ENCODE measurements at regions not wholly inside any gene's neighbourhood (a gene's known extent, or its start where the extent isn't known, plus 50 kb on each side); places are given as distances from the start of the nearest gene placed in this dataset.

DNA sequence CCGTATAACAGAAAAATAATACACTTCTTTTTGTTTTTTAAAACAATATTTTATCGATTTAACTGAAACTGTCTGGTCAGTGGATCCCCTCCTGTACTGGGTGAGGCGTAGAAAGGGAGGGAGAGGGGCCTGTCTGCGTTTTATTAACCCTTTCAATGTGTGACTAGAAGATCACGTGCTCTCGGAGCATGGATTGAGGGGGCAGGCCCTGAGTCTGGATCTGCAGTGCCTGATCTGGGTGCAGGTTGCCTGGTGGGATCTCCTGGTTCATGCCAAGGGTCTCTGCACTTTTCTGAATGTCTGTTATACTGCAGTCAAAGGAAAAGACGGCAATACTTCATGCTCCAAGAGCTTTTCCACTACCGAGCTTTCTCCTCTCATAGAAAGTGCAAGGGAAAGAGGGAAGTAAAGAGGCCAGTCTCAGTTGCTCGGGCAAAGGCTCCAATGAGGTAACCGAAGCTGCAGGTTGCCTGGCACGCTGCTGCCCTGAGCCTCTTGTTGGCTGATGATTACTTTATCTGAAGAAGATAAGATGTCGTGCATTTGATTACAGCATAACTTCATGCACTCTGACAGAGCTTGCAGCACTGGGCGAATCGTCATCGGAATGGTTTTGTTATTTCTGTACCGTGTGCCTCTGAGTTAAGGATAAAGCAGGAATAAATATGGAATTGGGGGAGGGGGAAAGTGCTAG, 167.5 kb upstream of the PMEPA1 start:
- DNase-seq (ENCODE audit: low read depth): no peak

DNA sequence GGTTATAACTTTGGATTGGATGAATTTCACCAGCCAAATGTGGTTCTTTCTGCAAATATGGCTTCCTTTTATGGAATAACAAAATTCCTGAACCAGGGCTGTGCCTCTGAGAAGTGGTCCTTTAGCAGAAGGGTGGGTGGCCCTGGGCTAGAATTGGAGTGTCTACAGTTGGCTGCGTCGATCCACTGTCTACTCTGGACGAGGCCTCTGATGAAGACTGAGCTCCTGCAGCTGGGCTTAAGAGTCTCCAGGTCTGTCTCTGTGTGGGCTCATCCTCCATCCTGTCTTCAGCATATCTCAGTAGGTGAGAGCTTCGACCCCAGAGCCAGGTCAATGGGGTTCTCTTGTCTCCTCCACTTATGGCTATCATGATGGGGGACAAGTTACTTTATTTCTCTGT, 166.3 kb upstream of the PMEPA1 start:
- DNase-seq (ENCODE audit: low read depth): no peak

GRCh38 chr20:57874141-57874540, 164.3 kb upstream of the PMEPA1 start:
- DNase-seq (ENCODE audit: low read depth): no peak

- DNase-seq (ENCODE audit: low read depth): no peak
Observed at GRCh38 chr20:57872816-57873409, 163.1 kb upstream of the PMEPA1 start.

GRCh38 chr20:57871237-57871632, 161.4 kb upstream of the PMEPA1 start:
- DNase-seq (ENCODE audit: low read depth): no peak

DNA sequence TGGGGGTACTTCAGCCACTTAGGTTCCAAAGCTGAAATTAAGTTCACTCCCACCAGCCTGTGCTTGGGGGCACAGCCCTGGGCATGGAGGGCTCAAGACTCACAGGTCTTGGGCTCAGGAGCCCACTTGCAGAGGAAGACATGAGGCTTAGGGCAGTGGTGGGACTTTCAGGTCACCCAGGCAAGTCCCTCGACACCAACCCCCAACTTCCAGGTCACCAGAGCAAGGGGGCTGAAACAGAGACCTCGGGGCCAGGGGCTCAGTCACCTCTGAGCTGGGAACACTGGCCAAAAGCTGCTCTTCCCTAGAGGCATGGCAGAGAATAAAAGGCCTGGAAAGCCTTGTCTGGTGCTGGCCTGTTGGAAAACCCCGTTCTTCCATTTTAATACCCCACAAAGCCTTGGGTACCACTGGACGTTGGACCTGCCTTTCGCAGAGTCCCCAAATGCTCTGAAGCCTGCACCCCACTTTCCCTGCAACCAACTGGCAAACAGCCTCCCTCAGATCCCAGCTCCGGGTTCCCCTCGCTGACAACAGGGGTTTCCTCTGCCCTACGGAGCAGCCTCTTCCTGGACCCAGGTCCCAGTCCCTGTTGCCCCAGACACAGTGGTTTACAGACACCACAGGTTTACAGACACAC, 160.9 kb upstream of the PMEPA1 start:
- no peak for DNase-seq (ENCODE audit: low read depth)

DNA sequence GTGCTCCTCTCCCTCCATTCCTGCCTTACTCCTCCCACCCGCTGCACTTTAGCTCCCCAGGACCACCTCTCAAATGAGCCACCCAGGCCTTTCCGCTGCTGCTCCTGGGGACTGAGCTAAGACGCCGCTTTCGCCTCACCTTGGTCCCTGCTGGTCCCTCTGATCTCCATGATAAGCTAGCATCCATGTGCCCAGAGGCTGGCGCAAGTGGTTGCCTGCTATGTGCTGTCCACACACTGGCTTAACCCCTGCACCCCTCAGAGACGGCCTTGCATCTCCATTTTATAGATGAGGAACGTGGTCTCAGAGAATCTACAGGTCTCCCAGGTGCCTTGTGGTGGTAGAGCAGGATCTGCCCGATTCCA, 160.1 kb upstream of the PMEPA1 start:
- DNase-seq (ENCODE audit: low read depth): no peak

DNA sequence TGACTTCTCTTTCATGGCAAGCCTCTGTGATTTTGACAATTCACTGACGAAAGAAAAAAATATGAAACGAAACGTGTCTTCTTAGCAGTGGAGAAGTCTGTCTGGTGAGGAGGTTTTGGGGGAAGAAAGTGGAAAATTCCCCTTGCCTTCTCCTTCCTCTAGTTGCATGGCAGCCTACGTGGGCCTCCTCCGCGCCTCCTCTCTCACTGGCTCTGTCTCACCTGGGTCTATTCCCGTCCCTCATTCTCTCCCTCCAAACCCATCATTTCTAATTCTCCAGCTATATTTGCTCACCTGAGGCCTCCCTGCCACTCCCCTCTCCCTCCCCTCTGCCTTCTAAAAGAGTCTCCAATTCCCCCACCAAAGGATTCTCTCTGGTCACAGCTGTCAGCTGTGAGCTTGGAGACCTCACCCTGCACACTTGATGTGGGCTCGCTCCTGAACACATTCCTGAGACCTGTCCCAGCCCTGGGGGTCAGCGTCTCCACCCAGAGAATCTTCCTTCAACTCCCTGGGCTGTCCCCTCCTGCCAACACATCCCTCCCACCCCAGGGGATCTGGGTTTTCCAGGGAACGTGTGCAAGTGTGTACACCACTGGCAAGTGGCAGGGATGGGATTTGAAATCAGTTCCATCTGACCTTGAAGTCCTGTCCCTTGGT, 159.6 kb upstream of the PMEPA1 start:
- DNase-seq (ENCODE audit: low read depth): no peak

GRCh38 chr20:57868310-57868709, 158.5 kb upstream of the PMEPA1 start:
- DNase-seq (ENCODE audit: low read depth): no peak

GRCh38 chr20:57867807-57868206, 158.0 kb upstream of the PMEPA1 start:
- no peak for DNase-seq (ENCODE audit: low read depth)

- no peak for DNase-seq (ENCODE audit: low read depth)
Observed at GRCh38 chr20:57867181-57867803, 157.5 kb upstream of the PMEPA1 start.

GRCh38 chr20:57866250-57867106, 156.7 kb upstream of the PMEPA1 start:
- no peak for DNase-seq (ENCODE audit: low read depth)

DNA sequence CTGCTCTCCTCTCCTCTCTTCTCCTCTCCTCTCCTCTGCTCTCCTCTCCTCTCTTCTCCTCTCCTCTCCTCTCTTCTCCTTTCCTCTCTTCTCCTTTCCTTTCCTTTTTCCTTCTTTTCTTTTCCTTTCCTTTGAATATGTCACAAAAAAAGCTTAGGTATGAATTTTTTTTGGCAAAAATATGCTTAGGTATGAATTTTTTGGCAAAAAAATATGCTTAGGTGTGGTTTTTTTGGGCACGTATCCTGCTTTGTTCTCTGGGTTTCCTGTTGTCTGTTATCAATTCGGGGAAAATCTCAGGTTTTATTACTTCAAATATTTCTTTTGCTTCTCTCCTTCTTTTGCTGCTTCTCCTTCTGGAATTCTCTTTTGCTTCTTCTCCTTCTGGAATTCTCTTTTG, 155.5 kb upstream of the PMEPA1 start:
- no peak for DNase-seq (ENCODE audit: low read depth)

DNA sequence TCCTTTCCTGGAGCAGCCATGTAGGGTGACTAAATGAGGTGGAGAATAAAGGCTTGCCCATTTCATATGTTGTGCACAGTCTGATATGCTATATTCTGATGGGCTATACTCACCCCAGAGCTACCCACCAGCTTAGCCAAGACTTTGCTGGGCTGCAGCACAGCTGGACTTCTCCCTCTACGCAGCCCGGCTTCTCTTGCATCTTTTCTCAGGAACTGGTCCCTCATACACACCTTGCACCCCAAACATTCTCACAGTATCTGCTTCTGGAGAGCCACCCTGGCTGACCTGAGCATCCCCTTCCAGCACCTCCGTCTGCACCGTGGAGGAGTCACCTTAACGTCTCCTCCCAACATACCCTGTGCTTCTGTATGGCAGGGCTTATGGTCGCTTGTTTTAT, 150.8 kb upstream of the PMEPA1 start:
- no peak for DNase-seq (ENCODE audit: low read depth)

GRCh38 chr20:57857969-57858368, 148.2 kb upstream of the PMEPA1 start:
- DNase-seq (ENCODE audit: low read depth): no peak

- no peak for DNase-seq (ENCODE audit: low read depth)
Observed at GRCh38 chr20:57857118-57857517, 147.3 kb upstream of the PMEPA1 start.

GRCh38 chr20:57856658-57857057, 146.8 kb upstream of the PMEPA1 start:
- no peak for DNase-seq (ENCODE audit: low read depth)

DNA sequence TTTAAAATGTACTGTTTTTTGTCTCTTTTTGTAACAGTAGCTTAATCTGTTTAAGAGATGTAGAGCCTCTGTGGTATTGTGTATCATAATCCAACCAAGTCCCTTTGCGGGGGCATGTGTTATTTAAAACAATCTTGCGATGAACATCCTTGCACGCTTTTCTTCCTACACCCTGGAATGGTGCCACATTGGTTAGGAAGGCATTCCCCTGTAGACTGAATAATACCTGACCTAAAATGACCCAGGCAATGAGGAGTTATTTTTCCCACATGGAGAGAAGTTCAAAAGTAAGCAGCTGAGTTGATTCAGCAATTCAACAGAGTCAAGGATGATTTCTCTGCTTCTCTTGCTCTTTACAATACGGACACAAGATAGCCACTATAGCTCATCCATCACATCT, 142.0 kb upstream of the PMEPA1 start:
- DNase-seq (ENCODE audit: low read depth): no peak

DNA sequence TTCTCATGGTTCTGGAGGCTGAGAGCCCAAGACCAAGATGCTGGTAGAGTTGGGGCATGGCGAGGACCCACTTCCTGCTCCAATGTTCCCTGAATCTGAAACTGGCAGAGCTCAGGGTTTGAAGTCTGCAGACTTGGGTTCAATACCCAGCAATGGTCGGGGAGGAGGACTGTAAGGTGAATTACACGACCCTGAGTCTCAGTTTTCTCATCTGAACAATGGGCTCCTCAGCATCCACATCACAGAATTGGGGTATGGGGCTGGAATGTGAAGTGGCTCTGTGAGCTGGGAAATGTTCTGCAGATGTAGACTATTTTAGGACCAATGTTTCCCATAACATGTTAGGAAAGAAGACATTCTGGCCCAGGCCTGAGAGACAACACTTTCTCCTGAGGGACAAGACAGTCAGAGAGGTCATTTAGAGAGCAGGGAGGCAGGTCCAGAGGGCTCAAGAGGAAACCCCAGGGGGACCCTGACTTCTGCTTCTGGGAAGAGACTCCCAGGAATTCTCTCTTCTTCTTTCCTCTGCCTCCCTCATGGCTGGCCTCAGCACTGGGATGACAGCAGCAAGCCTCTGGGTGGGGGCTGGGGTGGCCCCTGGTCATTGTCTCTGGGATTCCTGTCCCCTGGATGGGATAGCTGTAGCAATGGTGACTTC, 141.3 kb upstream of the PMEPA1 start:
- no peak for DNase-seq (ENCODE audit: low read depth)

GRCh38 chr20:57849521-57850215, 139.9 kb upstream of the PMEPA1 start:
- DNase-seq (ENCODE audit: low read depth): no peak

- DNase-seq (ENCODE audit: low read depth): no peak
Observed at GRCh38 chr20:57849121-57849520, 139.3 kb upstream of the PMEPA1 start.

All from stimulated activated CD8-positive, alpha-beta memory T cell treated with anti-CD3 and anti-CD28 coated beads, Interleukin-4, amount 100 ng/mL, for 24 hours (primary cell).